ENCODE measurements at regions not wholly inside any gene's neighbourhood (a gene's known extent, or its start where the extent isn't known, plus 50 kb on each side); places are given as distances from the start of the nearest gene placed in this dataset.

DNA sequence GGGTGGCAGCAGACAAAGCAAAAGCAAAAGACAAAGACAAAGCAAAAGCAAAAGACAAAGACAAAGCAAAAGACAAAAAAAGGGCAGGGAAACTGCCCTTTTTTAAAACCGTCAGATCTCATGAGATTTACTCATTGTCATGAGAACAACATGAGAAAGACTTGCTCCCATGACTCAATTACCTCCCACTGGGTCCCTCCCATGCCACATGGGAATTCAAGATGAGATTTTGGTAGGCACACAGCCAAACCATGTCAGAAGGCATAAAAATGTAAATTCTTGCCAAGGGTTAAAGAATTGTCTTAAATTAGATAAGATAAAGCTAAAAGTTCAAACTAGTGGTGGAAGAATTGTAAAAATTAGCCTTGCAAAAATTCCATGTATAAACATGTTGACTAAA lies 419.7 kb downstream of the TRAM1L1 start:
- no peak for DNase-seq (ENCODE audit: low spot score)
- H3K4me3 ChIP-seq, result no peak overlapping the region
- TF ChIP-seq CTCF (IDR thresholded peaks at IDR 0.05), result no peak
- no peak overlapping the region for H3K27ac ChIP-seq

- H3K27ac ChIP-seq, result no peak overlapping the region
- DNase-seq (ENCODE audit: low spot score), result no peak
- no peak for TF ChIP-seq CTCF (IDR thresholded peaks at IDR 0.05)
- no peak overlapping the region for H3K4me3 ChIP-seq
These were observed 421.2 kb downstream of the TRAM1L1 start for GRCh38 chr4:116664198-116664597.

- DNase-seq (ENCODE audit: low spot score), result no peak
- no peak overlapping the region for H3K27ac ChIP-seq
- TF ChIP-seq CTCF (IDR thresholded peaks at IDR 0.05), result no peak
- no peak overlapping the region for H3K4me3 ChIP-seq
These were observed 446.3 kb downstream of the TRAM1L1 start for GRCh38 chr4:116639070-116639577.

- DNase-seq (ENCODE audit: low spot score), result no peak
- no peak for TF ChIP-seq CTCF (IDR thresholded peaks at IDR 0.05)
- H3K4me3 ChIP-seq, result no peak overlapping the region
- H3K27ac ChIP-seq, result no peak overlapping the region
These were observed 446.8 kb downstream of the TRAM1L1 start for GRCh38 chr4:116638592-116638991.

- no peak overlapping the region for H3K27ac ChIP-seq
- no peak for DNase-seq (ENCODE audit: low spot score)
- no peak overlapping the region for H3K4me3 ChIP-seq
- no peak for TF ChIP-seq CTCF (IDR thresholded peaks at IDR 0.05)
These were observed 448.5 kb downstream of the TRAM1L1 start for GRCh38 chr4:116636917-116637316.

DNA sequence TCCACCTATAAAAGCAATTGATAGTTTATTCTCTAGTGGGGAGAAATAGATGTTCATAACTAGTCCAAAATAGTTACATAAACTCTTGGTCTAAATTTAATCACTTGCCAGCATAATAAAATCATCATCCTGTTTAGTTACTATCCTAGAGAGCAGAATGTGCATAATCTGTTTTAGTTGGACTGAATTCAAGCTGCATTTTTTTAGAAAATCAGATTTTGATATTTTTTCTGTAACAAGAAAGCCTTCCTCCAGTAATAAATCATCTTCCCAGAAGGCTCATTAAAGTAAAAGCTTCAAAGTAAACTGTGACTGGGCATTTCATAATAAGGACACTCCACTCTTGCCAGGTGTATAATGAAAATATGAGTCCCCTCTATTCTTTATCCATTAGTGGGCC lies 453.1 kb downstream of the TRAM1L1 start:
- H3K27ac ChIP-seq, result no peak overlapping the region
- no peak for DNase-seq (ENCODE audit: low spot score)
- no peak for TF ChIP-seq CTCF (IDR thresholded peaks at IDR 0.05)
- H3K4me3 ChIP-seq, result no peak overlapping the region

- H3K27ac ChIP-seq, result no peak overlapping the region
- no peak overlapping the region for H3K4me3 ChIP-seq
- no peak for DNase-seq (ENCODE audit: low spot score)
- no peak for TF ChIP-seq CTCF (IDR thresholded peaks at IDR 0.05)
These were observed 456.8 kb downstream of the TRAM1L1 start for GRCh38 chr4:116628598-116628997.
